KMS-11 (cell line): ENCODE measurements at regions not wholly inside any gene's neighbourhood (a gene's known extent, or its start where the extent isn't known, plus 50 kb on each side); places are given as distances from the start of the nearest gene placed in this dataset.

Experiments
- H2AFZ ChIP-seq: fragments of 200-600 bp; sonication (generic); 2 replicates; pipeline ENCODE4 v1.6.1; 2016; ENCODE audit warnings: antibody characterized with exemption, mixed run types, low read depth
- H3K27ac ChIP-seq: fragments of 200-600 bp; sonication (generic); 2 replicates; pipeline ENCODE4 v1.6.1; 2016; ENCODE audit warnings: mild to moderate bottlenecking, mixed run types
- H3K27me3 ChIP-seq: fragments of 200-600 bp; sonication (generic); 2 replicates; pipeline ENCODE4 v1.6.1; 2017; ENCODE audit warnings: mild to moderate bottlenecking, low read depth, mixed run types, moderate library complexity; ENCODE audit not compliant: insufficient read depth
- H3K36me3 ChIP-seq: fragments of 200-600 bp; sonication (generic); 2 replicates; pipeline ENCODE4 v1.6.1; 2017; ENCODE audit warnings: mild to moderate bottlenecking, mixed run types; ENCODE audit not compliant: insufficient read depth
- H3K4me1 ChIP-seq: fragments of 200-600 bp; sonication (generic); 2 replicates; pipeline ENCODE4 v1.6.1; 2016; ENCODE audit warnings: mild to moderate bottlenecking, low read depth, mixed run types; ENCODE audit not compliant: poor library complexity, severe bottlenecking
- H3K4me2 ChIP-seq: fragments of 200-600 bp; sonication (generic); 2 replicates; pipeline ENCODE4 v1.7.0; 2016; ENCODE audit warnings: mild to moderate bottlenecking, mixed run types
- H3K4me3 ChIP-seq: fragments of 200-600 bp; sonication (generic); IDR thresholded peaks from 2 replicates; pipeline ENCODE4 v1.6.1; 2017; ENCODE audit warnings: low read depth, low read length, mixed read lengths; ENCODE audit not compliant: insufficient read depth
- H3K79me2 ChIP-seq: fragments of 200-600 bp; sonication (generic); 2 replicates; pipeline ENCODE4 v1.6.1; 2016; ENCODE audit warnings: low read depth, mixed run types; ENCODE audit not compliant: insufficient read depth
- H3K9ac ChIP-seq: fragments of 200-600 bp; sonication (generic); 2 replicates; pipeline ENCODE4 v1.6.1; 2016; ENCODE audit warnings: mild to moderate bottlenecking, mixed run types
- H4K20me1 ChIP-seq: fragments of 200-600 bp; sonication (generic); 2 replicates; pipeline ENCODE4 v1.6.1; 2016; ENCODE audit warnings: mild to moderate bottlenecking, mixed run types; ENCODE audit not compliant: insufficient read depth
- TF ChIP-seq, protein P1 (sequence below): fragments of 200-600 bp; sonication (generic); conservative IDR thresholded peaks from 2 replicates; pipeline ENCODE4 v1.6.1; 2017; ENCODE audit warnings: low read depth, mild to moderate bottlenecking, antibody characterized with exemption, low read length, moderate library complexity, mixed read lengths

DNA sequence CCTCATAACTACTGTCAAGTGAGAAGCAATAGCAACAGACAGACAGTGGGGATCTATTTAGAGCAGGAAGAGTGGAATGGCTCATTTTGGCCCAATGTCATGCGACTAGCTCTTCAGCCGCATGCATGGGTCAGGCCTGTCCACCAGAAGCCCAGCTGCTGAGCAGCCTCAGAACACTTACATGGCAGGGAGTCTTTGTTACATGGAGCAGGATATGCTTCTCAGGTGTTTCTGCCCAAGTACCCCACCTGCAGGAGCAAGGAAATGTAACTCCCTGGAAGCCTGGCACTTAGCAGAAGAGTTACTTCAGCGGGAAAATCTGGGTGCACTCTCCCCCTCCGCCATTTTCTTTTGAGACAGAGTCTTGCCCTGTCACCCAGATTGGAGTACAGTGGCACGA lies 73.5 kb upstream of the ARHGAP5 start:
- no peaks in the 10 kb centered on the region for H3K79me2 ChIP-seq
- no peak overlapping the region for H3K9ac ChIP-seq
- TF ChIP-seq, protein P1, sequence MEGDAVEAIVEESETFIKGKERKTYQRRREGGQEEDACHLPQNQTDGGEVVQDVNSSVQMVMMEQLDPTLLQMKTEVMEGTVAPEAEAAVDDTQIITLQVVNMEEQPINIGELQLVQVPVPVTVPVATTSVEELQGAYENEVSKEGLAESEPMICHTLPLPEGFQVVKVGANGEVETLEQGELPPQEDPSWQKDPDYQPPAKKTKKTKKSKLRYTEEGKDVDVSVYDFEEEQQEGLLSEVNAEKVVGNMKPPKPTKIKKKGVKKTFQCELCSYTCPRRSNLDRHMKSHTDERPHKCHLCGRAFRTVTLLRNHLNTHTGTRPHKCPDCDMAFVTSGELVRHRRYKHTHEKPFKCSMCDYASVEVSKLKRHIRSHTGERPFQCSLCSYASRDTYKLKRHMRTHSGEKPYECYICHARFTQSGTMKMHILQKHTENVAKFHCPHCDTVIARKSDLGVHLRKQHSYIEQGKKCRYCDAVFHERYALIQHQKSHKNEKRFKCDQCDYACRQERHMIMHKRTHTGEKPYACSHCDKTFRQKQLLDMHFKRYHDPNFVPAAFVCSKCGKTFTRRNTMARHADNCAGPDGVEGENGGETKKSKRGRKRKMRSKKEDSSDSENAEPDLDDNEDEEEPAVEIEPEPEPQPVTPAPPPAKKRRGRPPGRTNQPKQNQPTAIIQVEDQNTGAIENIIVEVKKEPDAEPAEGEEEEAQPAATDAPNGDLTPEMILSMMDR: no peak
- H3K4me3 ChIP-seq: no peak overlapping the region
- no peak overlapping the region for H2AFZ ChIP-seq
- H3K36me3 ChIP-seq: no peaks in the 10 kb centered on the region
- no peak overlapping the region for H3K4me2 ChIP-seq
- no peaks in the 10 kb centered on the region for H3K4me1 ChIP-seq
- H3K27ac ChIP-seq: no peak overlapping the region
- H4K20me1 ChIP-seq: no peaks in the 10 kb centered on the region
- H3K27me3 ChIP-seq: no peaks in the 10 kb centered on the region

DNA sequence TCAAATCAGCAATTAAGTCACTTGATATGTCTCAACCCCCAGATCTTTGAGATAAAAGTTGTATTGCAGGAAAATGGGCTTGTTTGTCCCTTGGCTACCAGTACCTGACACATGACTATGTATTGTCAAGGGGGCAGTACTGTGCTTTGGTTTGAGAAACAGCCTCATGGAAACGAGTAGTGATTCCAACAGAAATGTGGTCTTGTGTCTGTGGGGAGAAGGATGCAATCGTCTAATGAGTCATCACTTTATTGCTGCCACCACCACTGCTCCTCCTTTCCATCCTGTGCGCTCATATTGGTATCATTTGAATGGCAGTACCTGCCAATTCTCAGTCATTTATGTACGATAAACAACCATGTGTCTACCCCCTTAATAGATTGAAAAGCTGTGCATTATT lies 72.8 kb upstream of the ARHGAP5 start:
- Histone ChIP-seq H3K27me3 (no peaks in the 10 kb centered on the region), H2AFZ (no peak overlapping the region), H3K9ac (no peak overlapping the region), H3K4me3 (no peak overlapping the region), H4K20me1 (no peaks in the 10 kb centered on the region), H3K4me1 (no peaks in the 10 kb centered on the region), H3K79me2 (no peaks in the 10 kb centered on the region), H3K4me2 (no peak overlapping the region), H3K36me3 (no peaks in the 10 kb centered on the region), H3K27ac (no peak overlapping the region)
- TF ChIP-seq, protein P1: no peak

DNA sequence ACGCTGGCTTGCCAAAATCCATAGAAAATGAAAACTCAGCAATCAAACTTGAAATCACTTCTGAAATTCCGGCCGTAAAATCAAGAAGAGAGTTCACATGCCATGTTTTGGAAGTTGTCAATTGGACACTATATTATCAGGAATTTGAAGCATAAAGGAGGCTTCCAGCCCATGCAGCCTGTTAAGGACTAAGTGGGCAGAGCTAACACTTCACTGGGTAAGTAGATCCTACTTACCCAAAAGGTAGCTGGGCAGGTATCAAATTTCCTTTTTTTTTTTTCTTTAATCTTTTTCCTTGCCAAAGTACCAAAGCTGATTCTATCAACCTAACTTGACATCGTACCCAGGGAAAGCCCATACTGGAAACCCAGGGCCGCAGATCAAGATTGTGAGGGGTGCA lies 71.5 kb upstream of the ARHGAP5 start:
- no peak overlapping the region for H2AFZ ChIP-seq
- no peaks in the 10 kb centered on the region for H3K27me3 ChIP-seq
- no peaks in the 10 kb centered on the region for H4K20me1 ChIP-seq
- no peaks in the 10 kb centered on the region for H3K79me2 ChIP-seq
- TF ChIP-seq, protein P1: no peak
- no peak overlapping the region for H3K4me2 ChIP-seq
- no peaks in the 10 kb centered on the region for H3K36me3 ChIP-seq
- no peak overlapping the region for H3K27ac ChIP-seq
- no peak overlapping the region for H3K9ac ChIP-seq
- no peak overlapping the region for H3K4me3 ChIP-seq
- H3K4me1 ChIP-seq: no peaks in the 10 kb centered on the region

DNA sequence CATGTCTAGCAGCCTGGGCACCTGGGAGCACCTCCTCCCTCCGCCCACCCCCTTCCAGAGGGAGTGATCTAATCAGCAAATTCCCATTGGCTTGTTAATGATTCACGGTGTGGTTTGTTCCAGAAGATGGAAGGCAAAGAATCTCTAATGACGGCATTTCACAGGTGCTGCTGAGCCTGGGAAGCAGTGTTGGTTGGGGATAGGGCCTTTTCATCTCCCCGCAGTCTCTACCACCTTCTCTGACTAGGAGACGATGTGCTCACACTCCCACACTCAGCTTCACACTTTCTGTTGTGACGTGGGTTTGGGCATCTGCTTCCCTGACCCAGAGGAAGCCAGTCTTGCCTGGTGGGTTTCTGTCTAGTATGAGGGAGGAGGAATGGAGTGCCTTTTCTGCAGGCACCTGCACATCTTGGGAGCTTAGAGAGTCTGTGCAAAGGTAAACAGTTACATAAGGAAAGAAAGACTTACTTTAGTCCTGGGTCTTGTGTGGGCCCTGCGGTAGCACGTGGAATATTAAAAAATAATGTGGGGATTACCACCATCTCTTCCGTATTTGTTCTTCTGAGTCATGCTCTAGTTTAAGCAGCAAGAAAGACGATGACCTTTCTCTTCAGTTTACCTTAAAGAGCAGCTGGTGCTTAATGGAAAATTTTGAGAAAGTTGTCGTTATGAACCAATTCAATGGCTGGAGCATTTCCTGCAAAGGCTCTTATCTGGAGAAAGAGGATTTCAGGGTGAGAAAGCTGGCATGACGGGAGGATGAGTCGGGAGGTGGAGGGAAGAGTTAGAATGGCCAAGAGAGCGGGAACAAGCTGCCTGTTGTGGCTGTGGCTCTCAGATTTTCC lies 70.6 kb upstream of the ARHGAP5 start:
- Histone ChIP-seq H3K9ac (no peak overlapping the region), H3K4me1 (no peaks in the 10 kb centered on the region), H3K27ac (no peak overlapping the region), H3K79me2 (no peaks in the 10 kb centered on the region), H3K4me2 (no peak overlapping the region), H3K36me3 (no peaks in the 10 kb centered on the region), H3K27me3 (no peaks in the 10 kb centered on the region), H4K20me1 (no peaks in the 10 kb centered on the region), H2AFZ (no peak overlapping the region), H3K4me3 (no peak overlapping the region)
- TF ChIP-seq, protein P1: no peak
